ENCODE measurements at regions not wholly inside any gene's neighbourhood (a gene's known extent, or its start where the extent isn't known, plus 50 kb on each side); places are given as distances from the start of the nearest gene placed in this dataset.
"Not testable (repeated sequence)": the region's sequence is repeated elsewhere in the genome, so short reads cannot be mapped to it uniquely, and the experiment has no call there.

DNA sequence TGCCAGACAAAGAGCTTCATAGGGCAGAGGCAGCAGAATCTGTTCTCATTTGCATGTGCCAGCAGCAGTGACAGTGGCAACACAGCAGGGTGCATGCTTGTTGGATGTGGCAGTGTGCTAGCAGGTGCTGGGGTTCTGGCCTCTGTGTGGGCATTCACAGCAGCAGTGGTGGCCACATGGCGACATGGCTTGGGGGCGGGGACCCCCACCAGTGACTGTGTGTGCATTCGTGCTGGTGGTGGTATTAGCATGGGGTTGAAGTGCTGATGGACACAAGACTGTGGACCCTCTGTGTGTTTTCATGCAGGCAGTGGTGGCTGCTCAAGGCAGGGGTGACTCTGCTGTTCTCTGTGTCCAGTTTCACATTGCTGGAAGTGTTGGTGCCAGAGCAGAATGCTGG, 183.2 kb upstream of the PDE4D start:
- Mint-ChIP-seq H3K4me3 (no peak overlapping the region), H3K4me1 (no peaks in the 10 kb centered on the region), H3K9me3 (peaks cover 16 to 30% (median 21%) of the 10 kb centered on the region in 3 donors), H3K27me3 (no peaks in the 10 kb centered on the region), H3K36me3 (no peaks in the 10 kb centered on the region), H3K27ac (no peak overlapping the region)
- DNase-seq: no peak
- no peak overlapping the region for H3K27ac ChIP-seq (ENCODE audit: low read length)
- no peaks in the 10 kb centered on the region for H3K9me3 ChIP-seq
- H3K4me3 ChIP-seq (ENCODE audit: control insufficient read depth in 1 of 2, extremely low read depth in 1 of 2, low read length in 1 of 2): no peak overlapping the region
- no peaks in the 10 kb centered on the region for H3K4me1 ChIP-seq (ENCODE audit: control insufficient read depth in 1 of 2, extremely low read depth in 1 of 2, insufficient read depth in 2 of 2, low read length in 2 of 2)
- no peaks in the 10 kb centered on the region for H3K27me3 ChIP-seq (replicated peaks in 1 of 2; ENCODE audit: control insufficient read depth in 2 of 2, extremely low read depth in 1 of 2, insufficient read depth in 2 of 2, low read length in 1 of 2)
- no peak for ATAC-seq (replicated peaks in 1 of 4)
- CTCF ChIA-PET: no interaction called here
- WGBS (ENCODE audit: insufficient coverage): 93% methylated on average over 3 of the region's 3 CpGs
- H3K36me3 ChIP-seq (ENCODE audit: control insufficient read depth in 2 of 2, extremely low read depth in 1 of 2, insufficient read depth in 1 of 2, low read length in 1 of 2): no peaks in the 10 kb centered on the region
- POLR2A ChIA-PET: no interaction called here

DNA sequence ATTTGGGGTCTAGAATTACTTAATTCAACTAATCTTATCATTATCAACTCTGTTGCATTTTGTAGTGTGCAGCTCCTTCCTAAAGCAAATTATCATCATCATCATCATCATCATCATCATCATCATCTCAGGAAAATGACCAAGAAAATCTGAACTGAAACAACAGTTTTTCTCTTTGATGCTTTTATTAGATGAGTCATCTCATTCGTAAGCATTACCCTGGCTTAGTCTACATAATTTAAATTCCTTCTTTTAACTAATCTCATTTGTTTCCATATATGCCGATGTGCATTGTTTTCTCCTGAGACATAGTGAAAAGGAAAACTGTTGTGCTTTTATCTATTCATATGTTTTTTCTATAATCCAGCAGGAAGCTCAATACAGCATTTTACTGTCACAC, 173.0 kb upstream of the PDE4D start:
- no peaks in the 10 kb centered on the region for H3K4me1 ChIP-seq (ENCODE audit: control insufficient read depth in 1 of 2, extremely low read depth in 1 of 2, insufficient read depth in 2 of 2, low read length in 2 of 2)
- H3K27ac ChIP-seq (ENCODE audit: low read length): no peak overlapping the region
- H3K27me3 Mint-ChIP-seq: no peaks in the 10 kb centered on the region
- no CpG with 5 or more reads among the region's 2 CpGs for WGBS (ENCODE audit: insufficient coverage)
- ChIA-PET CTCF (no interaction called here), POLR2A (no interaction called here)
- no peaks in the 10 kb centered on the region for H3K27me3 ChIP-seq (replicated peaks in 1 of 2; ENCODE audit: control insufficient read depth in 2 of 2, extremely low read depth in 1 of 2, insufficient read depth in 2 of 2, low read length in 1 of 2)
- no peaks in the 10 kb centered on the region for H3K36me3 ChIP-seq (ENCODE audit: control insufficient read depth in 2 of 2, extremely low read depth in 1 of 2, insufficient read depth in 1 of 2, low read length in 1 of 2)
- no peak overlapping the region for H3K4me3 Mint-ChIP-seq
- DNase-seq: no peak
- no peaks in the 10 kb centered on the region for H3K36me3 Mint-ChIP-seq
- no peak overlapping the region for H3K27ac Mint-ChIP-seq
- no peaks in the 10 kb centered on the region for H3K4me1 Mint-ChIP-seq
- no peak overlapping the region for H3K4me3 ChIP-seq (ENCODE audit: control insufficient read depth in 1 of 2, extremely low read depth in 1 of 2, low read length in 1 of 2)
- H3K9me3 ChIP-seq: no peaks in the 10 kb centered on the region
- ATAC-seq (replicated peaks in 1 of 4): no peak
- H3K9me3 Mint-ChIP-seq: peaks cover 3 to 18% (median 5%) of the 10 kb centered on the region in 3 donors

DNA sequence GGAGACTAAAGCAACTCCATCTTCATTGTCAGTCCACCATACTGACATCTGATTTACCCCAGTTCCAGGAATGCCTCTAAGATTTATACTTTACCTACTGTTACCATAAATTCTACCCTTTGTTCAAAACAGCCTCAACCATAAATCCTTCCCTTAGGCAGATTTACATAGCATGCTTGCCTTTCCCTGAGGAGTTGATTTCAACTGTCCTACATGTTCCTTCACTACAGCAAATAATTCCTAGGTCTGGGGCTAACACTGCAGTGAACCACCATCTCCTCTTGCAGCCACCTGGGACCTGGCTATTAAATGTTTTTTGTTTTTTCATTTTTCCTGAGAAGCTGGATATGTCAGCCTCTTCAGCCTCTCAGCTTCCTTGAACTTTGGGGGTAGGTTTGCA, 166.9 kb upstream of the PDE4D start:
- Mint-ChIP-seq H3K27me3 (no peaks in the 10 kb centered on the region), H3K27ac (no peak overlapping the region), H3K4me3 (no peak overlapping the region), H3K36me3 (no peaks in the 10 kb centered on the region), H3K4me1 (no peaks in the 10 kb centered on the region), H3K9me3 (peaks cover 0 to 11% (median 2%) of the 10 kb centered on the region in 3 donors)
- H3K27ac ChIP-seq (ENCODE audit: low read length): no peak overlapping the region
- no peaks in the 10 kb centered on the region for H3K27me3 ChIP-seq (replicated peaks in 1 of 2; ENCODE audit: control insufficient read depth in 2 of 2, extremely low read depth in 1 of 2, insufficient read depth in 2 of 2, low read length in 1 of 2)
- H3K9me3 ChIP-seq: no peaks in the 10 kb centered on the region
- no peak for ATAC-seq (replicated peaks in 1 of 4)
- no peak for DNase-seq
- H3K4me1 ChIP-seq (ENCODE audit: control insufficient read depth in 1 of 2, extremely low read depth in 1 of 2, insufficient read depth in 2 of 2, low read length in 2 of 2): no peaks in the 10 kb centered on the region
- ChIA-PET POLR2A (no interaction called here), CTCF (no interaction called here)
- H3K4me3 ChIP-seq (ENCODE audit: control insufficient read depth in 1 of 2, extremely low read depth in 1 of 2, low read length in 1 of 2): no peak overlapping the region
- no peaks in the 10 kb centered on the region for H3K36me3 ChIP-seq (ENCODE audit: control insufficient read depth in 2 of 2, extremely low read depth in 1 of 2, insufficient read depth in 1 of 2, low read length in 1 of 2)

DNA sequence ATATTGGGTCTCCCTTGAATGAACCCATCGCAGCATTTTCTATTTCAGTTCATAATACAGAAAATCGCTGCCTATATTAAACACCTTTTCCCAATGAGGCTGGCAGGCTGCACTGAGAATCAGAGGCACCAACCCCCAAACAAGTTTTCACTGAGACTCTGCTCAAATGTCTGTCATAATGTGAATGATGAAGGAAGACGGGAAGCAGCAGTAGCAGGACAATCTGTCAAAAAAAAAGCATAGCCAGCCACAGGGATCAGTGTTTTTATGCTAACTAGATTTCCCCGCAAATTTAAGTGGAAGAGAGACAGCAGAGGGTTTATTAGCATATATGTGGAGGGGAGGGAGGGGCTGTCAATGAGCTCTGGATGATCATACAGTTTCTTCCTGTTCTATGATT, 162.7 kb upstream of the PDE4D start:
- Mint-ChIP-seq H3K27me3 (no peaks in the 10 kb centered on the region), H3K27ac (no peak overlapping the region), H3K36me3 (no peaks in the 10 kb centered on the region), H3K4me3 (no peak overlapping the region), H3K9me3 (peaks cover 3 to 16% (median 5%) of the 10 kb centered on the region in 3 donors), H3K4me1 (no peaks in the 10 kb centered on the region)
- H3K27ac ChIP-seq (ENCODE audit: low read length): no peak overlapping the region
- CTCF ChIA-PET: no interaction called here
- H3K36me3 ChIP-seq (ENCODE audit: control insufficient read depth in 2 of 2, extremely low read depth in 1 of 2, insufficient read depth in 1 of 2, low read length in 1 of 2): no peaks in the 10 kb centered on the region
- ATAC-seq (replicated peaks in 1 of 4): no peak
- 78% methylated on average over 1 of the region's 4 CpGs for WGBS (ENCODE audit: insufficient coverage)
- H3K27me3 ChIP-seq (replicated peaks in 1 of 2; ENCODE audit: control insufficient read depth in 2 of 2, extremely low read depth in 1 of 2, insufficient read depth in 2 of 2, low read length in 1 of 2): no peaks in the 10 kb centered on the region
- no peak for DNase-seq
- no peak overlapping the region for H3K4me3 ChIP-seq (ENCODE audit: control insufficient read depth in 1 of 2, extremely low read depth in 1 of 2, low read length in 1 of 2)
- no peaks in the 10 kb centered on the region for H3K9me3 ChIP-seq
- POLR2A ChIA-PET: no interaction called here
- H3K4me1 ChIP-seq (ENCODE audit: control insufficient read depth in 1 of 2, extremely low read depth in 1 of 2, insufficient read depth in 2 of 2, low read length in 2 of 2): no peaks in the 10 kb centered on the region

DNA sequence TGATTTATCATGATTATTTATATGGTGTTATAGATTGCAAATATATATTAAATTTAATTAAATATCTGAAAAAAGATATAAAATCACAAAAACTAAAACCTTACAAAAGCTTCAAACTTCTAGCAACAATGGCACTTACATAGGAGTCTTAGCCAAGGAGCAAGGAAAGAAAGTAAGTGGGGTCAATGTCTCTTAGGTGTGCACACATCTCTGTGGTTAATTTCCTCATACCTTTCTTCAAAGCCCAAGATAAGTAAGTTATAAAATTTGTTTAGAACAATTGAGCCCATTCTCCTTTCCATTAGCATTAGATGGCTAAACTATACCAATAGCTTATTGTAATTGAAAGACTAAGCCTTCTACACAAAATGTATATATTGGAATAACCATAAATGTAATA, 161.6 kb upstream of the PDE4D start:
- ChIA-PET CTCF (no interaction called here), POLR2A (no interaction called here)
- H3K27ac ChIP-seq (ENCODE audit: low read length): no peak overlapping the region
- H3K36me3 ChIP-seq (ENCODE audit: control insufficient read depth in 2 of 2, extremely low read depth in 1 of 2, insufficient read depth in 1 of 2, low read length in 1 of 2): no peaks in the 10 kb centered on the region
- Mint-ChIP-seq H3K9me3 (peaks cover 8 to 20% (median 10%) of the 10 kb centered on the region in 3 donors), H3K27ac (no peak overlapping the region), H3K27me3 (no peaks in the 10 kb centered on the region), H3K36me3 (no peaks in the 10 kb centered on the region), H3K4me3 (no peak overlapping the region), H3K4me1 (no peaks in the 10 kb centered on the region)
- ATAC-seq (replicated peaks in 1 of 4) (no peak), DNase-seq (no peak)
- H3K9me3 ChIP-seq: no peaks in the 10 kb centered on the region
- H3K4me1 ChIP-seq (ENCODE audit: control insufficient read depth in 1 of 2, extremely low read depth in 1 of 2, insufficient read depth in 2 of 2, low read length in 2 of 2): no peaks in the 10 kb centered on the region
- H3K27me3 ChIP-seq (replicated peaks in 1 of 2; ENCODE audit: control insufficient read depth in 2 of 2, extremely low read depth in 1 of 2, insufficient read depth in 2 of 2, low read length in 1 of 2): no peaks in the 10 kb centered on the region
- no peak overlapping the region for H3K4me3 ChIP-seq (ENCODE audit: control insufficient read depth in 1 of 2, extremely low read depth in 1 of 2, low read length in 1 of 2)

DNA sequence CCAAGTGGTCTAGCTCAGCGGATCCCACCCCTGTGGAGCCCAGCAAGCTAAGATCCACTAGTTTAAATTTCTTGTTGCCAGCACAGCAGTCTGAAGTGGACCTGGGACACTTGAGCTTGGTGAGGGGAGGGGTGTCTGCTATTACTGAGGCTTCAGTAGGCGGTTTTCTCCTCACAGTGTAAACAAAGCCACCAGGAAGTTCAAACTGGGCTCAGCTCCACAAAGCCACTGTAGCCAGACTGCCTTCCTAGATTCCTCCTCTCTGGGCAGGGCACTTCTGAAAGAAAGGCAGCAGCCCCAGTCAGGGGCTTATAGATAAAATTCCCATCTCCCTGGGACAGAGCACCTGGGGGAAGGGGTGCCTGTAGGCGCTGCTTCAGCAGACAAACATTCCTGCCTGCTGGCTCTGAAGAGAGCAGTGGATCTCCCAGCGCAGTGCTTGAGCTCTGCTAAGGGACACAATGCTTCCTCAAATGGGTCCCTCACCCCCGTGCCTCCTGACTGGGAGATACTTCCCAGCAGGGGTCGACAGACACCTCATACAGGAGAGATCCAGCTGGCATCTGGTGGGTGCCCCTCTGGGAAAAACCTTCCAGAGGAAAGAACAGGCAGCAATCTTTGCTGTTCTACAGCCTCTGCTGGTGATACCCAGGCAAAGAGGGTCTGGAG, 148.6 kb upstream of the PDE4D start:
- ATAC-seq (replicated peaks in 1 of 4); H3K9me3 Mint-ChIP-seq; H3K36me3 ChIP-seq (ENCODE audit: control insufficient read depth in 2 of 2, extremely low read depth in 1 of 2, insufficient read depth in 1 of 2, low read length in 1 of 2); H3K4me1 ChIP-seq (ENCODE audit: control insufficient read depth in 1 of 2, extremely low read depth in 1 of 2, insufficient read depth in 2 of 2, low read length in 2 of 2); DNase-seq; H3K27me3 Mint-ChIP-seq; H3K4me3 Mint-ChIP-seq; H3K27ac ChIP-seq (ENCODE audit: low read length); H3K9me3 ChIP-seq; H3K36me3 Mint-ChIP-seq; POLR2A ChIA-PET; CTCF ChIA-PET; H3K4me1 Mint-ChIP-seq; H3K4me3 ChIP-seq (ENCODE audit: control insufficient read depth in 1 of 2, extremely low read depth in 1 of 2, low read length in 1 of 2); H3K27ac Mint-ChIP-seq; H3K27me3 ChIP-seq (replicated peaks in 1 of 2; ENCODE audit: control insufficient read depth in 2 of 2, extremely low read depth in 1 of 2, insufficient read depth in 2 of 2, low read length in 1 of 2): not testable (repeated sequence)
- 54% methylated on average over 5 of the region's 6 CpGs for WGBS (ENCODE audit: insufficient coverage)

DNA sequence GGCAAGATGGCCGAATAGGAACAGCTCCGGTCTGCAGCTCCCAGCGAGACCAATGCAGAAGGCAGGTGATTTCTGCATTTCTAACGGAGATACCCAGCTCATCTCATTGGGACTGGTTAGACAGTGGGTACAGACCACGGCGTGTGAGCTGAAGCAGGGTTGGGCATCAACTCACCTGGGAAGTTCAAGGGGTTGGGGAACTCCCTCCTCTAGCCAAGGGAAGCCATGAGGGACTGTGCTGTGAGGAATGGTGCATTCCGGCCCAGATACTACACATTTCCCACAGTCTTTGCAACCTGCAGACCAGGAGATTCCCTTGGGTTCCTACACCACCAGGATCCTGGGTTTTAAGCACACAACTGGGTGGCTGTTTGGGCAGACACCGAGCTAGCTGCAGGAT, 148.0 kb upstream of the PDE4D start:
- H3K4me1 ChIP-seq (ENCODE audit: control insufficient read depth in 1 of 2, extremely low read depth in 1 of 2, insufficient read depth in 2 of 2, low read length in 2 of 2); H3K4me3 Mint-ChIP-seq; CTCF ChIA-PET; H3K27ac ChIP-seq (ENCODE audit: low read length); H3K27ac Mint-ChIP-seq; H3K9me3 Mint-ChIP-seq; DNase-seq; H3K27me3 ChIP-seq (replicated peaks in 1 of 2; ENCODE audit: control insufficient read depth in 2 of 2, extremely low read depth in 1 of 2, insufficient read depth in 2 of 2, low read length in 1 of 2); H3K36me3 Mint-ChIP-seq; H3K4me1 Mint-ChIP-seq; H3K4me3 ChIP-seq (ENCODE audit: control insufficient read depth in 1 of 2, extremely low read depth in 1 of 2, low read length in 1 of 2); H3K36me3 ChIP-seq (ENCODE audit: control insufficient read depth in 2 of 2, extremely low read depth in 1 of 2, insufficient read depth in 1 of 2, low read length in 1 of 2); ATAC-seq (replicated peaks in 1 of 4); H3K27me3 Mint-ChIP-seq; H3K9me3 ChIP-seq: not testable (repeated sequence)
- 69% methylated on average over 5 of the region's 8 CpGs for WGBS (ENCODE audit: insufficient coverage)
- POLR2A ChIA-PET: interaction anchor here in 1 of 2 donors (0.5 kb wide), 1 partner anchor 20 kb away, joined by 3 read pairs; no protein-coding TSS in a partner anchor
